ENCODE measurements at regions not wholly inside any gene's neighbourhood (a gene's known extent, or its start where the extent isn't known, plus 50 kb on each side); places are given as distances from the start of the nearest gene placed in this dataset.

DNA sequence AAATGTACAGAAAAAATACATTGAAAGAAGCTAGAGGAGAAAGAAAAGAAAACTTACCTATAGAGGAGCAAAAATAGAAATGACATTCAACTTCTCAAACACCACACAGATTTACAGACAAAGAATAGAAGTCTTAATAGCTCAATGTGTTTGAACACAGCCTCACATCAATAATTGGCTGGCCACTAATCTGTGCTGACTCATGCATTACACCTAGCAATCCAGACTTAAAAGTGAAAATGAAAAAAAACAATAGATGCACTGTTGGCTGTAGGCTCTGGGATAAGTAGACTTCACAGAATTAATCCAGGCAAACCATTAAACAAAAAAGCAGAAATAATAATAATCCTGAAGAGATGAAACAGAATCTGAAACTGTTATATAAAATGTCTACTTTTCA is 961.3 kb upstream of the CELF4 start:
- TF ChIP-seq, protein P1, sequence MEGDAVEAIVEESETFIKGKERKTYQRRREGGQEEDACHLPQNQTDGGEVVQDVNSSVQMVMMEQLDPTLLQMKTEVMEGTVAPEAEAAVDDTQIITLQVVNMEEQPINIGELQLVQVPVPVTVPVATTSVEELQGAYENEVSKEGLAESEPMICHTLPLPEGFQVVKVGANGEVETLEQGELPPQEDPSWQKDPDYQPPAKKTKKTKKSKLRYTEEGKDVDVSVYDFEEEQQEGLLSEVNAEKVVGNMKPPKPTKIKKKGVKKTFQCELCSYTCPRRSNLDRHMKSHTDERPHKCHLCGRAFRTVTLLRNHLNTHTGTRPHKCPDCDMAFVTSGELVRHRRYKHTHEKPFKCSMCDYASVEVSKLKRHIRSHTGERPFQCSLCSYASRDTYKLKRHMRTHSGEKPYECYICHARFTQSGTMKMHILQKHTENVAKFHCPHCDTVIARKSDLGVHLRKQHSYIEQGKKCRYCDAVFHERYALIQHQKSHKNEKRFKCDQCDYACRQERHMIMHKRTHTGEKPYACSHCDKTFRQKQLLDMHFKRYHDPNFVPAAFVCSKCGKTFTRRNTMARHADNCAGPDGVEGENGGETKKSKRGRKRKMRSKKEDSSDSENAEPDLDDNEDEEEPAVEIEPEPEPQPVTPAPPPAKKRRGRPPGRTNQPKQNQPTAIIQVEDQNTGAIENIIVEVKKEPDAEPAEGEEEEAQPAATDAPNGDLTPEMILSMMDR (conservative IDR thresholded peaks at IDR 0.05 in 1 of 2, IDR thresholded peaks at IDR 0.05 in 1 of 2; ENCODE audit: extremely low read depth in 1 of 2, insufficient read depth in 1 of 2, low read depth in 1 of 2, low read length in 2 of 2), result no peak
- TF ChIP-seq EZH2 (IDR thresholded peaks at IDR 0.05; ENCODE audit: borderline replicate concordance, low read length), result no peak
